Esophagus (tissue), 2 donors: ENCODE measurements at regions not wholly inside any gene's neighbourhood (a gene's known extent, or its start where the extent isn't known, plus 50 kb on each side); places are given as distances from the start of the nearest gene placed in this dataset.

Experiments
- H3K27ac ChIP-seq, 2 donors: one replicate each; pipeline ENCODE4 v1.5.1; 2013; ENCODE audit warnings: low read depth in 2 of 2, mild to moderate bottlenecking in 2 of 2, inconsistent platforms in 1 of 2, low read length in 1 of 2, moderate library complexity in 1 of 2
- H3K27me3 ChIP-seq, 2 donors: one replicate each; pipeline ENCODE4 v1.6.1; 2013; ENCODE audit warnings: low read length in 2 of 2, control low read depth in 1 of 2, mild to moderate bottlenecking in 1 of 2; ENCODE audit not compliant: insufficient read depth in 2 of 2, control insufficient read depth in 1 of 2
- H3K36me3 ChIP-seq, 2 donors: one replicate each; pipeline ENCODE4 v1.6.1; 2013; ENCODE audit warnings: low read length in 1 of 2; ENCODE audit not compliant: control insufficient read depth in 2 of 2, insufficient read depth in 2 of 2
- H3K4me1 ChIP-seq, 2 donors: one replicate each; pipeline ENCODE4 v1.6.1; 2013; ENCODE audit warnings: low read length in 1 of 2; ENCODE audit not compliant: control insufficient read depth in 2 of 2, insufficient read depth in 2 of 2
- H3K4me3 ChIP-seq, 2 donors: one replicate each; pipeline ENCODE4 v1.5.1; 2013; ENCODE audit warnings: low read length in 2 of 2, mild to moderate bottlenecking in 2 of 2, low read depth in 1 of 2, moderate library complexity in 1 of 2
- H3K9me3 ChIP-seq, 2 donors: one replicate each; pipeline ENCODE4 v1.6.1; 2013; ENCODE audit warnings: mild to moderate bottlenecking in 2 of 2, low read depth in 1 of 2, low read length in 1 of 2, moderate library complexity in 1 of 2; ENCODE audit not compliant: control insufficient read depth in 2 of 2, insufficient read depth in 1 of 2
- WGBS, 2 donors: extraction: QIAGEN DNeasy Blood & Tissue Kit; methylation state at CpG; one replicate each; pipeline ENCODE4 v1.1.7; 2013; 5-methylcytosine and 5-hydroxymethylcytosine counted together
- donor health status: healthy with polysubstance abuse.
- donor health status: Bipolar disorder and iron deficiency.

DNA sequence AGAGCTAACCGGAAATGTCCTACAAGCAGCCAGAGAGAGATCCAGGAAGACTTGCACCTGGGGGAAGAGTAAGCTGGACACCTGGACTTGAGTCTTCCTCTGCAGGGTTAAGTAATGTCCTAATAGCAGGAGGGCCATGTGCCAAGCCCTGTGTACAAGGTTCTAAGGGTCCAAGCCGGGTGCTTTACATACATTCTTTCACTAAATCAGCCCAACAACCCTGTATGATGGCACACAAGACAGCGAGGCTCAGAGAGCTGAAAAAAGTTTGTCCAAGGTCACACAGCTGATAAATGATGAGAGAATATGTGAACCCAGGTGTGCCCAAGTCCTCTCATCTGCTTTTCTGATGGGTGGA lies 215.1 kb upstream of the CDYL start:
- H3K4me1 ChIP-seq, result no peaks in the 10 kb centered on the region
- WGBS, 2 donors, result 84 to 93% methylated on average over 3 of the region's 3 CpGs
- no peaks in the 10 kb centered on the region for H3K36me3 ChIP-seq
- no peaks in the 10 kb centered on the region for H3K9me3 ChIP-seq
- H3K4me3 ChIP-seq, result no peak overlapping the region
- H3K27me3 ChIP-seq, result no peaks in the 10 kb centered on the region
- H3K27ac ChIP-seq, result no peak overlapping the region

DNA sequence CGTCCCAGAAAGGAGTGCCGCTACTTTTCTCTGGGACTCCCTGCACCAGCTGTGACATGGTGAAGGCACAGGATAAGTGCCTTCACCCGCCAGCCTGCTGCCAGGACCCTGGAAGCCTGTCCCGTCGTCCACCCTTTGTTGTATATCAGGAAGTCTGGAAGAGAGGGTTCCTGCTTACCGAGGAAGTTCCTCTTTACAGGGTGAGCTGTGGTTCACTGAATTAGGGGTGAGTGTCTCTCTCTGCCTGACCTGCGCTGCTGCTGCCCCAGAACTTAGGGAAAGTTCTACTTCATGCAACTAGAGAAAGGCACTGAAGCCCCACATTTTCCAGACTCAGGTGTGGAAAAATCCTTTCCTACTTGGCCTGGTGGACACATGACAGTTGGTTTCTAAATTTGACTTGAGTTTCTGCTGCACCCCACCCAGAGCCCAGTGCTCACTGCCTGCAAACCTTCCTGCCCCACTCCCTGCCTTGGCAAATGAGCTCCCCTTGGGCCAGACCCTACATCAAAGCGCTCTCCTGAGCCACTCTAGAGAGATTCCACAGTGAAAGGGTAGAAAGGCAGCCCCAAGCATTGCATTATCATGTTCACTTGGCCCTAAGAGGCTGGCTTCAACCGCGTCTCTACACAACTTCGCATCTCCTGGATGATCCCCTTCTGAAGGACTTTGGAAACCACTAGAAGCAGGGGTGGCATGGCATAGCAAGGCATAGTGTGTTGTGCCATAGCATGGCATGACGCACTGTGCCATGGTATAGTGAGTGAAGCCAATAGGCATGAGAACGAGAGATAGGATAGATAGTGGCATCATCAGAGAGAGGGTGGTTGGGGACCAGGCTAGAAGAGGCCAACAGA lies 215.8 kb upstream of the CDYL start:
- Histone ChIP-seq H3K36me3 (no peaks in the 10 kb centered on the region), H3K9me3 (no peaks in the 10 kb centered on the region), H3K27me3 (no peaks in the 10 kb centered on the region), H3K27ac (no peak overlapping the region), H3K4me1 (no peaks in the 10 kb centered on the region), H3K4me3 (no peak overlapping the region)
- WGBS, 2 donors, result 81 to 84% methylated on average over 13 of the region's 13 CpGs

DNA sequence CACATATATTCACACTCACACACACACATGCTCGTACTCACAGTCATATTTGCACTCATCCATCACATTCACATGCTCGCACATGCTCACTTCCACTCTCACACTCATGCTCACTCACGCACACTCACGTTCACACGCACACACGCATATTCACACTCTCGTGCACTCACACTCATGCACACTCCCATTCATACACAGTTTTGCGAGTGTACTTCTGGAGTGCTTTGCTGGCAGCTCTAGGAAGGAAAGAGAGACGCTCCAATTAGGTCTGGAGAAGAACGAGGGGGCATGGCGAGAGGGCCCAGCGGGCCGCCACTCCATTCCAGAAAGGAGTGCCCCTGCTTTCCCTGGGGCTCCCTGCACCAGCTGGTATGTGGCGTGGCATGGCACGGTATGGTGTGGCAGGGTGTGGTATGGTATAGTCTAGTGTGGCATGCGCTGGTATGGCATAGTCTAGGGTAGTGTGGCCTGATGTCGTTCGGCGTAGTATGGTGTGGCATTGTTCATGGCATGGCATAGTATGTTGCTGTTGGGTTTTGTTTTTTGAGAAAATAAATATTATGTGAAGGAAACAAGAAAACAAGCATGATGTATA lies 216.8 kb upstream of the CDYL start:
- Histone ChIP-seq H3K36me3 (no peaks in the 10 kb centered on the region), H3K27me3 (no peaks in the 10 kb centered on the region), H3K27ac (no peak overlapping the region), H3K4me3 (no peak overlapping the region), H3K4me1 (no peaks in the 10 kb centered on the region), H3K9me3 (no peaks in the 10 kb centered on the region)
- WGBS, 2 donors, result 94 to 95% methylated on average over 19 of the region's 19 CpGs

DNA sequence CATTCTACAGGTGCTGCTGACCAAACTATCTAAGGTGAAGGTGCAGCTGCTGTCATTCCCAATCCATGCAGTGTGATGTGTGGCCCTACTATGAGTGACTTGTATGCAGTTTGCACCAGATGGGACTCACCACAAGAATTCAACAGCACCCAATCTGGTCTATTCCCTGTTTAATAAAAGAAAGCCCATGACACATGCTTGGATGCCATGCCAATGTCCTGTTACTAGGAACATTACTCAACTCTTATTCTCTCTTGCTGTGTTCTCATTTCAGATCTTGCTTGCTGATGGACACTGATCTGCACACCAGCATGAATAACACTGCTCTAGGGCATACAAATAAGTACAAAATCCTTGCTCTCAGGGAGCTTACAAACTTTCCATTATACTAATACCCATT lies 221.6 kb upstream of the CDYL start:
- Histone ChIP-seq H3K27ac (no peak overlapping the region), H3K36me3 (no peaks in the 10 kb centered on the region), H3K27me3 (no peaks in the 10 kb centered on the region), H3K4me1 (no peaks in the 10 kb centered on the region), H3K9me3 (no peaks in the 10 kb centered on the region), H3K4me3 (no peak overlapping the region)

DNA sequence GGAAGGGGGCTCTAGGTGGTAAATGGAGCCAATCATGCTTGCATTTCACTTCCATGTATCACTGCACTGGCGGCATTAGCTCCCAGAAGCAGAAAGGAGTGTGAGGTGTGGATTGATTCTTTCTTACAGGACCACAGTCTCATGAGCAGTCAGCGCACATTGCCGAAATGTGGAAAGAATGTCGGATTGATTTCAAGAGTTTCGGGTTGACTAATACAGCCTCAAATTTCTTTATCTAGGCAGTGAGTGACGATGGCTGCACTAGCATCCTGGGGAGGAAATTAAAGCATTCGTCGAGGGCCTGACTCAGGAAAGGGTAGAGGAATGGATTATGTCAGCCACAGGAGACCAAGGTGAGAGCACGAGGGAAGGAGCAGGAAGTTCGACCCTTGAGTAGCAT lies 222.8 kb upstream of the CDYL start:
- Histone ChIP-seq H3K27me3 (no peaks in the 10 kb centered on the region), H3K4me3 (no peak overlapping the region), H3K9me3 (no peaks in the 10 kb centered on the region), H3K27ac (no peak overlapping the region), H3K4me1 (no peaks in the 10 kb centered on the region), H3K36me3 (no peaks in the 10 kb centered on the region)
- 67 to 76% methylated on average over 10 of the region's 10 CpGs for WGBS, 2 donors

DNA sequence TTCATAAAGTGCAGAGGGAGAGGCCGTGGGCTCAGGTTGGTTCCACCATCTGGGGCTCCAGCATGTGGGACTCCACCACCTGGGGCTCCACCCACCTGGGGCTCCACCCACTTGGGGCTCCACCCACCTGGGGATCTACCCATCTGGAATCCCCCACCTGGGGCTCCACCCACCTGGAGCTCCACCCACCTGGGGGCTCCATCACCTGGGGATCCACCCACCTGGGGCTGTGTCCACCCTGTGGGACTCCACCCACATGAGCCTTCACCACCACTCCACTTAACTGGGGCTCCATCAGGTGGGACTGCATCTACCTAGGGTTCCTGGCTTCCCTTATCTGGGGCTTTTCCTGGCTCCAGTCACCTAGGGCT lies 226.0 kb upstream of the CDYL start:
- no peaks in the 10 kb centered on the region for H3K36me3 ChIP-seq
- no peak overlapping the region for H3K27ac ChIP-seq
- 85 to 94% methylated on average over 1 of the region's 1 CpG for WGBS, 2 donors
- no peaks in the 10 kb centered on the region for H3K9me3 ChIP-seq
- no peak overlapping the region for H3K4me3 ChIP-seq
- no peaks in the 10 kb centered on the region for H3K27me3 ChIP-seq
- H3K4me1 ChIP-seq, result no peaks in the 10 kb centered on the region

DNA sequence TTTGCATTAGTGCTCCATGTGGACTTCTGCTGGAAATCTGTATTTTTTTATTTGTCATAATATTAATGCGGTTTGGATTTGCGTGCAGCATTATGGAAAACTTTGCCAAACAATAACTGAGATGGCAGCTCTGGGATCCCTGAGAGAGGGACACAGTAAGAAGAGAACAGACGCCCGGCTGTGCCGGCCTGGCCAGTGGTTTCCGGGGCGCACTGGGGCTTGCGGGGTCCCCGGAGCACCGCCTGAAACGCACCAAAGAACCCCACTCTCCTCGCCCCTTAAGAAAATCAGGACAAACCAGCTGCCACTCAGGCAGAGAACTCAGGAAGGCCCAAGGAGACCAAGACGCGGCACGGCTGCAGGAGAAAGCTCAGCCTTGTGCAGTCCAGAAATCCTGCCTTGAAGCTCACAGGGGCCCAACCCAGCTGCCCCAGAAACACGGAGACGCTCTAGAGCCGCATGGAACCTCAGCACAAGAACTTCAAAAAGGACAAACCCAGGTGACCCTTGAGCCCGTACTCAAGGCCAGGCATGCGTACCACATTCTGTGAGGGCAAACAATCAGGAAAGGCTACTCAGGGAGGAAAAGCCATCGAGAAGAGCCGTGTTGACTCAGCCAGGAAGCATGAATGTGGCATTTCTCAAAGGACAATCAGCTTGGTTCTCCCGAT lies 226.5 kb upstream of the CDYL start:
- H3K36me3 ChIP-seq, result no peaks in the 10 kb centered on the region
- no peaks in the 10 kb centered on the region for H3K27me3 ChIP-seq
- no peaks in the 10 kb centered on the region for H3K4me1 ChIP-seq
- H3K4me3 ChIP-seq, result no peak overlapping the region
- H3K9me3 ChIP-seq, result no peaks in the 10 kb centered on the region
- no peak overlapping the region for H3K27ac ChIP-seq
- WGBS, 2 donors, result 94 to 96% methylated on average over 23 of the region's 23 CpGs

DNA sequence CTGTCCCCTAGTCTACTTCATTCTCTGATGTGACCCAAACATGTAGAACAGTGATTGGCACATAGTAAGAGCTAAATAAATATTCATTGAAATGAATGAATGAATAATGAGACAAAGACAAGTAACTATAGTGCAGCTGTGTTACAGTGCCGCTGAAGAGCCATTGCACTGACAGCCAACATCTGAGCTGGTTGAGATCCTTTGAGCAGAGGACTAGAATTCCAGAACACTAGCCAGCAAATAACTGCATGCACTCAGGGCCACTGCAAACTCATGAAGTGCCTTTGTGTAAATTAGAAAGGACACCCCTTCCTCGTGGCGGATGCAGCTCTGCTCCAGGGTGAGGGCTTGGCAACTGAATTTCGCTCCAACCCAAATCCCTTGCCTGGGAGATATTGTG lies 230.3 kb upstream of the CDYL start:
- Histone ChIP-seq H3K4me1 (no peaks in the 10 kb centered on the region), H3K4me3 (no peak overlapping the region), H3K9me3 (no peaks in the 10 kb centered on the region), H3K36me3 (no peaks in the 10 kb centered on the region), H3K27me3 (no peaks in the 10 kb centered on the region), H3K27ac (no peak overlapping the region)
- WGBS, 2 donors, result 52 to 53% methylated on average over 4 of the region's 4 CpGs

DNA sequence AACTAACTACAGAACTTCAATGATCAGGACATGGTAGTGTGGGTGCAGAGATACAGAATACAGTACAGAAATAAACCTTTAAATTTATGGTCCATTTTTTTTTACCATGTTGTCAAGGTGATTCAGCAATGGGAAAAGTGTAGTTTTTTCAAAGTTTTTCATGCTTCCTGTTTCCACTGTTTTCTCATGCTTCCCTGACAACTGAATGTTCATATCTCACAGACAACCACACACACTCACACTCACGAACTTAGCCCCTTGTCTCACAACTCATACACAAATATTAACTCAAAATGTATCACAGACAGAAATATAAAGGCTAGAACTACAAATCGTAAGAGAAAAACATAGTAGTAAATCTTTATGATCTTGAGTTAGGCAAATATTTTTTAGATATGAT lies 232.6 kb upstream of the CDYL start:
- no peak overlapping the region for H3K27ac ChIP-seq
- H3K27me3 ChIP-seq, result no peaks in the 10 kb centered on the region
- no peaks in the 10 kb centered on the region for H3K9me3 ChIP-seq
- no peaks in the 10 kb centered on the region for H3K36me3 ChIP-seq
- no peak overlapping the region for H3K4me3 ChIP-seq
- H3K4me1 ChIP-seq, result no peaks in the 10 kb centered on the region
- WGBS, 2 donors, result 57 to 64% methylated on average over 2 of the region's 2 CpGs

DNA sequence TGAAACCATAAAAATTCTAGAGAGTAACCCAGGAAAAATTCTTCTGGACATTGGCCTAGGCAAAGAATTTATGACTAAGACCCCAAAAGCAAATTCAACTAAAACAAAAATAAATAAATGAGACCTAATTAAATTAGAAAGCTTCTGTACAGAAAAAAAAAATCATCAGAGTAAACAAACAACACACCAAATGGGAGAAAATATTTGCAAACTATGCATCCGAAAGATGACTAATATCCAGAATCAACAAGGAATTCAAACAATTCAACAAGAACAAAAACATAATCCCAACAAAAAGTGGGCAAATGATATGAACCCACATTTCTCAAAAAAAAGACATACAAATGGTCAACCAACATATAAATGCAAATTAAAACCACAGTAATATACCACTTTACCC lies 242.6 kb upstream of the CDYL start:
- Histone ChIP-seq H3K4me3 (no peak overlapping the region), H3K4me1 (no peaks in the 10 kb centered on the region), H3K36me3 (no peaks in the 10 kb centered on the region), H3K9me3 (no peaks in the 10 kb centered on the region), H3K27ac (no peak overlapping the region), H3K27me3 (no peaks in the 10 kb centered on the region)
- WGBS, 2 donors, result 90 to 92% methylated on average over 1 of the region's 1 CpG
